ENCODE measurements at regions not wholly inside any gene's neighbourhood (a gene's known extent, or its start where the extent isn't known, plus 50 kb on each side); places are given as distances from the start of the nearest gene placed in this dataset.

DNA sequence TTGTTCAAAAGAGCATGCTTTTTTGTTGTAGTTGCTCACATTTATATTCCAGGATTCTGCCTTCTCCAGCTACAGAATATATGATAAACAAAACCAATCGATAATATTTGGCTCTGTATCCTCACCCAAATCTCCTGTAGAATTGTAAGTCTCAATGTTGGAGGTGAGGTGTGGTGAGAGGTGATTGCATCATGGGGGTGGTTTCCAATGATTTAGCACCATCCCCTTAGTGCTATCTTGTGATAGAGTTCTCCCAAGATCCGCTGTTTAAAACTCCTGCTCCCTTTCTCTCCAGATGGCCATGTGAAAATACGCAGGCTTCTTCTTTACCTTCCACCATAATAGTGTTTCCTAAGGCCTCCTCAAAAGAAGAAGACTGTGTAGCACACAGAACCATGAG is 98.7 kb upstream of the SCN7A start:
- TF ChIP-seq, protein P1, sequence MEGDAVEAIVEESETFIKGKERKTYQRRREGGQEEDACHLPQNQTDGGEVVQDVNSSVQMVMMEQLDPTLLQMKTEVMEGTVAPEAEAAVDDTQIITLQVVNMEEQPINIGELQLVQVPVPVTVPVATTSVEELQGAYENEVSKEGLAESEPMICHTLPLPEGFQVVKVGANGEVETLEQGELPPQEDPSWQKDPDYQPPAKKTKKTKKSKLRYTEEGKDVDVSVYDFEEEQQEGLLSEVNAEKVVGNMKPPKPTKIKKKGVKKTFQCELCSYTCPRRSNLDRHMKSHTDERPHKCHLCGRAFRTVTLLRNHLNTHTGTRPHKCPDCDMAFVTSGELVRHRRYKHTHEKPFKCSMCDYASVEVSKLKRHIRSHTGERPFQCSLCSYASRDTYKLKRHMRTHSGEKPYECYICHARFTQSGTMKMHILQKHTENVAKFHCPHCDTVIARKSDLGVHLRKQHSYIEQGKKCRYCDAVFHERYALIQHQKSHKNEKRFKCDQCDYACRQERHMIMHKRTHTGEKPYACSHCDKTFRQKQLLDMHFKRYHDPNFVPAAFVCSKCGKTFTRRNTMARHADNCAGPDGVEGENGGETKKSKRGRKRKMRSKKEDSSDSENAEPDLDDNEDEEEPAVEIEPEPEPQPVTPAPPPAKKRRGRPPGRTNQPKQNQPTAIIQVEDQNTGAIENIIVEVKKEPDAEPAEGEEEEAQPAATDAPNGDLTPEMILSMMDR (IDR thresholded peaks at IDR 0.05) = no peak
- TF ChIP-seq POLR2A (IDR thresholded peaks at IDR 0.05) = no peak
